ENCODE measurements at regions not wholly inside any gene's neighbourhood (a gene's known extent, or its start where the extent isn't known, plus 50 kb on each side); places are given as distances from the start of the nearest gene placed in this dataset.

GRCh38 chr2:238724728-238725127 is 123.2 kb upstream of the TWIST2 start:
- ChIA-PET POLR2A (no interaction called here), CTCF (no interaction called here)
- TF ChIP-seq, protein P1, sequence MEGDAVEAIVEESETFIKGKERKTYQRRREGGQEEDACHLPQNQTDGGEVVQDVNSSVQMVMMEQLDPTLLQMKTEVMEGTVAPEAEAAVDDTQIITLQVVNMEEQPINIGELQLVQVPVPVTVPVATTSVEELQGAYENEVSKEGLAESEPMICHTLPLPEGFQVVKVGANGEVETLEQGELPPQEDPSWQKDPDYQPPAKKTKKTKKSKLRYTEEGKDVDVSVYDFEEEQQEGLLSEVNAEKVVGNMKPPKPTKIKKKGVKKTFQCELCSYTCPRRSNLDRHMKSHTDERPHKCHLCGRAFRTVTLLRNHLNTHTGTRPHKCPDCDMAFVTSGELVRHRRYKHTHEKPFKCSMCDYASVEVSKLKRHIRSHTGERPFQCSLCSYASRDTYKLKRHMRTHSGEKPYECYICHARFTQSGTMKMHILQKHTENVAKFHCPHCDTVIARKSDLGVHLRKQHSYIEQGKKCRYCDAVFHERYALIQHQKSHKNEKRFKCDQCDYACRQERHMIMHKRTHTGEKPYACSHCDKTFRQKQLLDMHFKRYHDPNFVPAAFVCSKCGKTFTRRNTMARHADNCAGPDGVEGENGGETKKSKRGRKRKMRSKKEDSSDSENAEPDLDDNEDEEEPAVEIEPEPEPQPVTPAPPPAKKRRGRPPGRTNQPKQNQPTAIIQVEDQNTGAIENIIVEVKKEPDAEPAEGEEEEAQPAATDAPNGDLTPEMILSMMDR (IDR thresholded peaks at IDR 0.05; ENCODE audit: insufficient read depth, low read length, missing control alignments), result no peak

DNA sequence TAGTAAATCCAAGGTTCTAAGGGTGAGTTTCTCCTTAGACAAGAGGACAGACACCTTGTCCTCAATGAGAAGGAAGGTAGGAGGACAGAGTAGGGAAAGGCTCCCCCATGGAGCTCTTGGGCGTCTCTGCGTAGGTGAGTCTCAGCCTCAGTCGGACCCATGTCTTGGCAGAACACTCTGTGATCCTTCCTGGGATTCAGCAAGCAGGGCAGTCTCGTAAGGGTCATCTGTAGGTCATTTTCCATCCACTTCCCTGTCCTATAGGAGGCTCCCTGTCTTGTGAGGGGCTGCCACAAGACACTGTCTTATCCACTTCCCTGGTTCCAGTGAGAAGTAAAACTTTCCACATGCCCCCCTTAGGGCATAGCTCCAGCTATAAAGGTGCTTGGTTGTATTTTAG is 122.6 kb upstream of the TWIST2 start:
- CTCF ChIA-PET, result no interaction called here

More at GRCh38 chr2:238724728-238725127, 123.2 kb upstream of the TWIST2 start:
- DNase-seq (ENCODE audit: low read depth, low spot score), result no peak
- no peak overlapping the region for H3K4me3 ChIP-seq (ENCODE audit: low read depth, low read length)

GRCh38 chr2:238726670-238727584 is 121.0 kb upstream of the TWIST2 start:
- TF ChIP-seq, protein P1 (IDR thresholded peaks at IDR 0.05; ENCODE audit: insufficient read depth, low read length, missing control alignments), result no peak
- no peak overlapping the region for H3K4me3 ChIP-seq (ENCODE audit: low read depth, low read length)
- DNase-seq (ENCODE audit: low read depth, low spot score), result no peak
- ChIA-PET POLR2A (no interaction called here), CTCF (interaction anchor here (0.6 to 2.5 kb wide), 3 partner anchors 7 to 58 kb away, joined by 3 to 12 read pairs (median 12); no protein-coding TSS in a partner anchor)

More for the DNA sequence above, 122.6 kb upstream of the TWIST2 start:
- DNase-seq (ENCODE audit: low read depth, low spot score), result no peak
- POLR2A ChIA-PET, result no interaction called here
- H3K4me3 ChIP-seq (ENCODE audit: low read depth, low read length), result no peak overlapping the region
- TF ChIP-seq, protein P1 (IDR thresholded peaks at IDR 0.05; ENCODE audit: insufficient read depth, low read length, missing control alignments), result no peak

DNA sequence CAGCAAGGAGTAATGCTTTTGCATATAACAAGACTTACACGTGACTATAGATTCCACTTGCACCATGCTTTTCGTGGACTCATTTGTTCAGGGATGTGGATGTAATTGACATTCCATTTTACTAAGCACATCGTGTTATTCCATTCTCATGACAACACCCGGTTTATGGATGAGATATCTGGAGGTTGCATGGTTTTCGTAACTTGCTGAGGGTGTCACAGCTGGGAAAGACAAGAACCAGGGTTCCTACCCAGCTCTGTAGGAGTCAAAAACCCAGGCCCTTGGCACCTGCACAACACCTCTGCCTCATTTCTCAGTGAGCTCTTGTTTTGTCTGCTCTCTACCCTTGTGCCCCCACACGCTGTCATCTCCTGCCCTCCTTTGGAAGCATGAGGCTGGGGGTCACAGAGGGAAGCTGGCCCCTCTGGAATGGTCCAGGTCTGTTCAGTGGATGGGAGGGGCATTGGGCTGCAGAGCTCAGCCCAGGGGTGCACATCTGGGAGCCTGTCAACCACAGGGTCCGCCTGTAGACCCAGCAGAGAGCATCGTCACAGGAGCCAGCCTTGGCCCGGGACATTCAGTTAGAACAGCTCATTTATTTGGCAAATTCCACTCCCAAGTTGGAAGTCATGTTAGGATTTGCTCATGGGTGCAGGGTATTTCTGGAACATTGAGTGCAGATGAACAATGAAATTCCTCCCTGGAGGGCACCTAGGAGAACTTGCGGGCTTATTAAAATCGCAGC is 120.1 kb upstream of the TWIST2 start:
- TF ChIP-seq, protein P1 (IDR thresholded peaks at IDR 0.05; ENCODE audit: insufficient read depth, low read length, missing control alignments), result no peak
- H3K4me3 ChIP-seq (ENCODE audit: low read depth, low read length), result no peak overlapping the region
- CTCF ChIA-PET, result interaction anchor here (0.6 to 2.5 kb wide), 7 partner anchors 8 to 379 kb away, joined by 3 to 12 read pairs (median 4); no protein-coding TSS in a partner anchor
- DNase-seq (ENCODE audit: low read depth, low spot score), result peak; percentile 92
- POLR2A ChIA-PET, result interaction anchor here (0.6 to 2.0 kb wide), 2 partner anchors 118 to 120 kb away, joined by 3 to 8 read pairs; partner anchors contain the start of gene TWIST2

DNA sequence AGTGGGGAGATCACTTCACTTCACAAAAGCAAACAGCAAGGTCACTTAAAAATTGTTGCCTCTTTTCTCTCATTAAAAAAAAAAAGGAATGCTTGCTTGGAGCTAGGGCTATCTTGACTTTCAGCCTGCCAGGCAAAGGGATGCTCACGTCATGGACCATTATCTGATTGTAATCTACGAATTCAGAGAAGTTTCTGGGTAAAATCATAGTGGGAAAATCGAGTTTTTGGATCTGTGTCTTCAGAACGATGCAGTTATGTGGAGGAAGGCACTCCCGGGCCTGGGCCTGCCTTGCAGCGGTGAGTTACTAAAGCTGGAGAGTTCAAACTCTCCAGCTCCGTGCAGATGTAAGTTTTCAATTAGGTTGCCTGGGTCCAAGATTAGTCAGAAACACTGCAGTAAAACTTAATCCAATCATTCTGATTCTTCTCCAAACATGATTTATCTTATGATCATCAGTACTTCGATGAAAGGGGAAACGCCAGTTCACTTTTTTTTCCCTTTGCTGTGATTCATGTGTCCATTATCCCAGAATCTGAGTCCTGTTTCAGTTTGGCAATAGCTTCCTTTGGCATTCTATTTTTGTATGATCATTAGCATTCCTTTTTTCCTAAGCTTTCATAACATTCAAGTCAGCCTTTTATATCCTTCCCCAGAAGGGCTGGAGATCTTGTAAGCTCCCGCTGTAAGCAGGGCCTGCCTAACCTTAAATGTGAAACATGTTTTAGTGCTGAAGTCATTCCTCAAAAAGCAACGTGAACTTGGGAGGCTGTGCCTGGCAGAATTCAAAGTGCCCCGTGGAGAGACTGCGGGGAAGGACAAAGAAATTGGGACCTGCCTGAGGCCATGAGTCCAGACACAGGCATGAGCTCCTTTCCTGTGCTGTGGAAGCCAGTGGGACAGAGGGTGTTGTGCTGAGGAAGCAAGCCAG is 119.3 kb upstream of the TWIST2 start:
- TF ChIP-seq, protein P1 (IDR thresholded peaks at IDR 0.05; ENCODE audit: insufficient read depth, low read length, missing control alignments), result no peak
- no peak overlapping the region; the same call in none of the 2 replicates for H3K4me3 ChIP-seq (ENCODE audit: low read depth, low read length)
- DNase-seq (ENCODE audit: low read depth, low spot score), result peak; percentile 94
- POLR2A ChIA-PET, result interaction anchor here (0.5 to 2.0 kb wide), 4 partner anchors 31 to 119 kb away, joined by 3 to 8 read pairs (median 3); partner anchors contain the start of gene TWIST2
- CTCF ChIA-PET, result interaction anchor here (1.0 to 2.5 kb wide), 6 partner anchors 9 to 378 kb away, joined by 3 to 12 read pairs (median 4); no protein-coding TSS in a partner anchor
